Activated naive CD8-positive, alpha-beta T cell treated with anti-CD3 and anti-CD28 coated beads, Interleukin-2, amount 50 U/mL, for 24 hours (primary cell): ENCODE measurements at regions not wholly inside any gene's neighbourhood (a gene's known extent, or its start where the extent isn't known, plus 50 kb on each side); places are given as distances from the start of the nearest gene placed in this dataset.

Experiments
- ATAC-seq: fragments of 150-1000 bp; cut with Tn5 transposase; one replicate; pipeline ENCODE4 v1.10.0; 2021
- DNase-seq: peaks from one replicate; pipeline ENCODE4 v3.0.0; 2021
- H3K27ac Mint-ChIP-seq: one replicate; pipeline ENCODE4 v1.8.0; 2021; ENCODE audit warnings: mild to moderate bottlenecking, mixed read lengths
- H3K27me3 Mint-ChIP-seq: one replicate; pipeline ENCODE4 v1.8.0; 2021; ENCODE audit warnings: mixed read lengths
- H3K36me3 Mint-ChIP-seq: one replicate; pipeline ENCODE4 v1.8.0; 2021; ENCODE audit warnings: low read depth, mixed read lengths
- H3K4me1 Mint-ChIP-seq: one replicate; pipeline ENCODE4 v1.8.0; 2021; ENCODE audit warnings: mixed read lengths
- H3K4me3 Mint-ChIP-seq: one replicate; pipeline ENCODE4 v1.8.0; 2021; ENCODE audit warnings: mild to moderate bottlenecking, moderate library complexity, mixed read lengths
- H3K9me3 Mint-ChIP-seq: one replicate; pipeline ENCODE4 v1.8.0; 2021; ENCODE audit warnings: mixed read lengths

- Mint-ChIP-seq H3K27ac (no peak overlapping the region), H3K36me3 (no peaks in the 10 kb centered on the region), H3K4me3 (no peak overlapping the region), H3K9me3 (no peaks in the 10 kb centered on the region), H3K27me3 (peaks cover 8% of the 10 kb centered on the region), H3K4me1 (peaks cover 5% of the 10 kb centered on the region)
- DNase-seq (no peak), ATAC-seq (no peak)
These were observed 141.8 kb upstream of the PTPN1 start for GRCh38 chr20:50368386-50368785.

- Mint-ChIP-seq H3K27ac (no peak overlapping the region), H3K9me3 (no peaks in the 10 kb centered on the region), H3K36me3 (no peaks in the 10 kb centered on the region), H3K4me3 (no peak overlapping the region), H3K4me1 (peaks cover 5% of the 10 kb centered on the region), H3K27me3 (peaks cover 8% of the 10 kb centered on the region)
- DNase-seq (no peak), ATAC-seq (no peak)
These were observed 141.4 kb upstream of the PTPN1 start for GRCh38 chr20:50368813-50369224.

- no peaks in the 10 kb centered on the region for H3K9me3 Mint-ChIP-seq
- DNase-seq (no peak), ATAC-seq (no peak)
- no peaks in the 10 kb centered on the region for H3K36me3 Mint-ChIP-seq
- H3K4me3 Mint-ChIP-seq = no peak overlapping the region
- peaks cover 8% of the 10 kb centered on the region for H3K27me3 Mint-ChIP-seq
- H3K4me1 Mint-ChIP-seq = peaks cover 5% of the 10 kb centered on the region
- H3K27ac Mint-ChIP-seq = no peak overlapping the region
These were observed 140.8 kb upstream of the PTPN1 start for GRCh38 chr20:50369225-50370035.

GRCh38 chr20:50370036-50370566, 140.1 kb upstream of the PTPN1 start:
- Mint-ChIP-seq H3K4me1 (peaks cover 5% of the 10 kb centered on the region), H3K27me3 (peaks cover 8% of the 10 kb centered on the region), H3K9me3 (no peaks in the 10 kb centered on the region), H3K4me3 (no peak overlapping the region), H3K36me3 (no peaks in the 10 kb centered on the region), H3K27ac (no peak overlapping the region)
- ATAC-seq (no peak), DNase-seq (no peak)

GRCh38 chr20:50371878-50372769, 138.1 kb upstream of the PTPN1 start:
- Mint-ChIP-seq H3K9me3 (no peaks in the 10 kb centered on the region), H3K27ac (no peak overlapping the region), H3K36me3 (no peaks in the 10 kb centered on the region), H3K4me3 (no peak overlapping the region), H3K4me1 (no peaks in the 10 kb centered on the region), H3K27me3 (peaks cover 5% of the 10 kb centered on the region)
- no peak for ATAC-seq
- no peak for DNase-seq

GRCh38 chr20:50372770-50373088, 137.5 kb upstream of the PTPN1 start:
- Mint-ChIP-seq H3K36me3 (no peaks in the 10 kb centered on the region), H3K4me3 (no peak overlapping the region), H3K27ac (no peak overlapping the region), H3K9me3 (no peaks in the 10 kb centered on the region), H3K27me3 (peaks cover 7% of the 10 kb centered on the region), H3K4me1 (no peaks in the 10 kb centered on the region)
- ATAC-seq (no peak), DNase-seq (no peak)

GRCh38 chr20:50373674-50374286, 136.4 kb upstream of the PTPN1 start:
- Mint-ChIP-seq H3K4me1 (no peaks in the 10 kb centered on the region), H3K36me3 (no peaks in the 10 kb centered on the region), H3K27ac (no peak overlapping the region), H3K27me3 (peaks cover 3% of the 10 kb centered on the region), H3K4me3 (no peak overlapping the region), H3K9me3 (no peaks in the 10 kb centered on the region)
- DNase-seq (no peak), ATAC-seq (peak; percentile 12)

GRCh38 chr20:50374541-50375078, 135.6 kb upstream of the PTPN1 start:
- ATAC-seq (no peak), DNase-seq (no peak)
- no peaks in the 10 kb centered on the region for H3K4me1 Mint-ChIP-seq
- no peaks in the 10 kb centered on the region for H3K36me3 Mint-ChIP-seq
- no peaks in the 10 kb centered on the region for H3K9me3 Mint-ChIP-seq
- H3K4me3 Mint-ChIP-seq = no peak overlapping the region
- H3K27me3 Mint-ChIP-seq = peaks cover 3% of the 10 kb centered on the region
- no peak overlapping the region for H3K27ac Mint-ChIP-seq

- H3K27ac Mint-ChIP-seq = no peak overlapping the region
- no peaks in the 10 kb centered on the region for H3K9me3 Mint-ChIP-seq
- DNase-seq = no peak
- no peak for ATAC-seq
- H3K4me3 Mint-ChIP-seq = no peak overlapping the region
- no peaks in the 10 kb centered on the region for H3K36me3 Mint-ChIP-seq
- H3K27me3 Mint-ChIP-seq = peaks cover 3% of the 10 kb centered on the region
- H3K4me1 Mint-ChIP-seq = peaks cover 8% of the 10 kb centered on the region
These were observed 133.8 kb upstream of the PTPN1 start for GRCh38 chr20:50376179-50376887.

- H3K4me1 Mint-ChIP-seq = peaks cover 14% of the 10 kb centered on the region
- no peaks in the 10 kb centered on the region for H3K9me3 Mint-ChIP-seq
- peaks cover 2% of the 10 kb centered on the region for H3K27me3 Mint-ChIP-seq
- no peak overlapping the region for H3K4me3 Mint-ChIP-seq
- no peak overlapping the region for H3K27ac Mint-ChIP-seq
- DNase-seq (no peak), ATAC-seq (no peak)
- no peaks in the 10 kb centered on the region for H3K36me3 Mint-ChIP-seq
These were observed 133.2 kb upstream of the PTPN1 start for GRCh38 chr20:50376888-50377459.

GRCh38 chr20:50378170-50379000, 131.8 kb upstream of the PTPN1 start:
- Mint-ChIP-seq H3K27ac (no peak overlapping the region), H3K36me3 (no peaks in the 10 kb centered on the region), H3K27me3 (peaks cover 2% of the 10 kb centered on the region), H3K4me3 (no peak overlapping the region), H3K4me1 (peaks cover 28% of the 10 kb centered on the region), H3K9me3 (no peaks in the 10 kb centered on the region)
- ATAC-seq = no peak
- DNase-seq = no peak

GRCh38 chr20:50379049-50379990, 130.9 kb upstream of the PTPN1 start:
- ATAC-seq = no peak
- Mint-ChIP-seq H3K36me3 (no peaks in the 10 kb centered on the region), H3K4me3 (no peak overlapping the region), H3K4me1 (peaks cover 32% of the 10 kb centered on the region), H3K9me3 (no peaks in the 10 kb centered on the region), H3K27me3 (peaks cover 2% of the 10 kb centered on the region), H3K27ac (peak overlapping the region; percentile 62)
- DNase-seq = no peak
